SK-N-SH (cell line): ENCODE measurements at regions not wholly inside any gene's neighbourhood (a gene's known extent, or its start where the extent isn't known, plus 50 kb on each side); places are given as distances from the start of the nearest gene placed in this dataset.

Source experiments
- CTCF ChIA-PET: fragments of 300-600, 350-600 bp; formaldehyde crosslinking; extraction: SDS; loops from one replicate; lab custom pipeline; 2021; lab: Yijun Ruan, JAX
- POLR2A ChIA-PET: fragments of 350-600 bp; sonication (Branson Sonifier 250); formaldehyde crosslinking; extraction: SDS; loops from one replicate; lab custom pipeline; 2020; ENCODE audit warnings: antibody characterized with exemption, inconsistent platforms; lab: Yijun Ruan, JAX
- DNase-seq: peaks from one replicate; pipeline ENCODE4 v3.0.0; 2012
- H2AFZ ChIP-seq: fragments of 200-600 bp; sonication (generic); 2 replicates; pipeline ENCODE4 v1.8.1; 2016; ENCODE audit warnings: antibody characterized with exemption, mild to moderate bottlenecking, low read depth
- H3F3A ChIP-seq: fragments of 200-600 bp; sonication (generic); replicated peaks from 2 replicates; pipeline ENCODE3; 2016; ENCODE audit warnings: antibody characterized with exemption, mild to moderate bottlenecking; ENCODE audit not compliant: insufficient read depth
- H3K27ac ChIP-seq, 2 experiments: fragments of 200-500 bp in 1 of 2; fragments of 200-600 bp in 1 of 2; sonication (Bioruptor generic) in 1 of 2; sonication (generic), shearing (Covaris generic) in 1 of 2; 2 replicates each; pipeline versions ENCODE4 v1.5.1 to v1.6.1; 2014 to 2016; ENCODE audit warnings: low read depth in 2 of 2, inconsistent platforms in 1 of 2, low read length in 1 of 2, mild to moderate bottlenecking in 1 of 2, mixed read lengths in 1 of 2
- H3K27me3 ChIP-seq: fragments of 200-600 bp; sonication (generic), shearing (Covaris generic); 2 replicates; pipeline ENCODE4 v1.6.1; 2016; ENCODE audit warnings: mixed run types; ENCODE audit not compliant: insufficient read depth
- H3K36me3 ChIP-seq, 2 experiments: fragments of 200-500 bp in 1 of 2; fragments of 200-600 bp in 1 of 2; sonication (Bioruptor generic) in 1 of 2; sonication (generic) in 1 of 2; replicated peaks in 1 of 2; 2 replicates each; pipeline versions ENCODE3 to v1.5.1; 2014 to 2016; ENCODE audit warnings: low read length in 1 of 2, mild to moderate bottlenecking in 1 of 2; ENCODE audit not compliant: insufficient read depth in 2 of 2, control insufficient read depth in 1 of 2
- H3K4me1 ChIP-seq, 2 experiments: fragments of 200-500 bp in 1 of 2; fragments of 200-600 bp in 1 of 2; sonication (Bioruptor generic) in 1 of 2; sonication (generic), shearing (Covaris generic) in 1 of 2; 2 replicates each; pipeline versions ENCODE4 v1.5.1 to v1.6.1; 2014 to 2016; ENCODE audit warnings: low read depth in 1 of 2, low read length in 1 of 2, mixed run types in 1 of 2; ENCODE audit not compliant: insufficient read depth in 2 of 2, control insufficient read depth in 1 of 2
- H3K4me2 ChIP-seq: fragments of 200-600 bp; sonication (generic), shearing (Covaris generic); 2 replicates; pipeline ENCODE4 v1.6.1; 2017; ENCODE audit warnings: mixed run types
- H3K4me3 ChIP-seq, 2 experiments: fragments of 200-500 bp in 1 of 2; fragments of 200-600 bp in 1 of 2; sonication (Bioruptor generic) in 1 of 2; sonication (generic), shearing (Covaris generic) in 1 of 2; 2 replicates each; pipeline versions ENCODE4 v1.5.1 to v1.8.1; 2014 to 2016; ENCODE audit warnings: low read depth in 2 of 2, inconsistent platforms in 1 of 2, low read length in 1 of 2, mild to moderate bottlenecking in 1 of 2, mixed read lengths in 1 of 2, moderate library complexity in 1 of 2
- H3K79me2 ChIP-seq: fragments of 200-600 bp; sonication (generic); 2 replicates; pipeline ENCODE4 v1.8.1; 2017; ENCODE audit warnings: mild to moderate bottlenecking; ENCODE audit not compliant: insufficient read depth
- H3K9ac ChIP-seq: fragments of 200-600 bp; sonication (generic); 2 replicates; pipeline ENCODE4 v1.6.1; 2017; ENCODE audit warnings: mixed run types
- H3K9me2 ChIP-seq: fragments of 200-600 bp; sonication (generic); 2 replicates; pipeline ENCODE4 v1.6.1; 2017; ENCODE audit warnings: mixed run types
- H3K9me3 ChIP-seq: fragments of 200-600 bp; sonication (generic); 2 replicates; pipeline ENCODE4 v1.6.1; 2017; ENCODE audit warnings: mixed run types, mild to moderate bottlenecking, moderate library complexity
- H4K20me1 ChIP-seq: fragments of 200-600 bp; sonication (generic); 2 replicates; pipeline ENCODE4 v1.6.1; 2017; ENCODE audit warnings: mild to moderate bottlenecking, mixed run types; ENCODE audit not compliant: insufficient read depth
- ELF1 ChIP-seq: IDR thresholded peaks from 2 replicates; pipeline ENCODE4 v1.4.0; 2012
- FOSL2 ChIP-seq: IDR thresholded peaks from 2 replicates; pipeline ENCODE4 v1.4.0; 2012; ENCODE audit warnings: low read depth, mild to moderate bottlenecking, moderate library complexity, borderline replicate concordance
- FOXJ3 ChIP-seq: sonication (generic); formaldehyde crosslinking; IDR thresholded peaks from 2 replicates; pipeline ENCODE4 v1.5.1; 2020; ENCODE audit warnings: mild to moderate bottlenecking, missing genetic modification reagents
- FOXM1 ChIP-seq: IDR thresholded peaks from 2 replicates; pipeline ENCODE4 v1.4.0; 2012; ENCODE audit warnings: low read depth, mild to moderate bottlenecking
- JUND ChIP-seq: IDR thresholded peaks from 2 replicates; pipeline ENCODE4 v1.4.0; 2012
- MAX ChIP-seq: IDR thresholded peaks from 2 replicates; pipeline ENCODE4 v1.4.0; 2012; ENCODE audit warnings: low read depth
- MXI1 ChIP-seq: IDR thresholded peaks from 2 replicates; pipeline ENCODE4 v1.6.1; 2012; ENCODE audit warnings: mild to moderate bottlenecking, low read depth, low read length, improper control_type of control experiment
- PBX3 ChIP-seq: IDR thresholded peaks from 2 replicates; pipeline ENCODE4; 2012
- SMC3 ChIP-seq: IDR thresholded peaks from 2 replicates; pipeline ENCODE4 v1.6.1; 2012; ENCODE audit warnings: low read depth, low read length, improper control_type of control experiment
- TAF1 ChIP-seq: IDR thresholded peaks from 2 replicates; pipeline ENCODE4 v1.6.1; 2012; ENCODE audit warnings: low read depth, mild to moderate bottlenecking, low read length, moderate library complexity, borderline replicate concordance
- TCF12 ChIP-seq: IDR thresholded peaks from 2 replicates; pipeline ENCODE4 v1.4.0; 2012
- TEAD4 ChIP-seq: IDR thresholded peaks from 2 replicates; pipeline ENCODE4 v1.4.0; 2012; ENCODE audit warnings: mild to moderate bottlenecking, borderline replicate concordance; ENCODE audit not compliant: insufficient read depth
- USF1 ChIP-seq: IDR thresholded peaks from 2 replicates; pipeline ENCODE4 v1.4.0; 2012; ENCODE audit warnings: low read depth, borderline replicate concordance
- YY1 ChIP-seq: IDR thresholded peaks from 2 replicates; pipeline ENCODE4 v1.4.0; 2012; ENCODE audit warnings: low read depth, mild to moderate bottlenecking
- WGBS: methylation state at CpG from one replicate; pipeline ENCODE4 v1.1.6; 2017; ENCODE audit warnings: low lambda C conversion rate; 5-methylcytosine and 5-hydroxymethylcytosine counted together
- TF ChIP-seq, protein P1 (sequence below): fragments of 150-350 bp; IDR thresholded peaks from 2 replicates; pipeline ENCODE4 v1.6.1; 2016; ENCODE audit warnings: mild to moderate bottlenecking, low read depth, low read length
- TF ChIP-seq, protein P2 (sequence below): fragments of 150-350 bp; IDR thresholded peaks from 2 replicates; pipeline ENCODE4 v1.6.1; 2017; ENCODE audit warnings: antibody characterized with exemption, low read length, low read depth, borderline replicate concordance

- no peak for DNase-seq
- ChIA-PET CTCF (interaction anchor here (1.3 kb wide), 1 partner anchor 285 kb away, joined by 3 read pairs; no protein-coding TSS in a partner anchor), POLR2A (no interaction called here)
- Histone ChIP-seq H3K27ac (no peak overlapping the region), H3K79me2 (no peaks in the 10 kb centered on the region), H3K9ac (no peak overlapping the region), H2AFZ (no peak overlapping the region), H3K9me2 (no peaks in the 10 kb centered on the region), H3K36me3 (no peaks in the 10 kb centered on the region), H3K9me3 (no peaks in the 10 kb centered on the region), H3K27me3 (no peaks in the 10 kb centered on the region), H3F3A (no peaks in the 10 kb centered on the region), H3K4me2 (no peak overlapping the region), H3K4me3 (no peak overlapping the region), H3K4me1 (peaks cover 0 to 2% of the 10 kb centered on the region in 2 experiments; a peak in 1 of 4 replicates), H4K20me1 (no peaks in the 10 kb centered on the region)
- WGBS: 86% methylated on average over 6 of the region's 6 CpGs
- TF ChIP-seq TAF1 (no peak), SMC3 (no peak), MAX (no peak), FOXM1 (no peak), PBX3 (no peak)
- TF ChIP-seq, protein P1, sequence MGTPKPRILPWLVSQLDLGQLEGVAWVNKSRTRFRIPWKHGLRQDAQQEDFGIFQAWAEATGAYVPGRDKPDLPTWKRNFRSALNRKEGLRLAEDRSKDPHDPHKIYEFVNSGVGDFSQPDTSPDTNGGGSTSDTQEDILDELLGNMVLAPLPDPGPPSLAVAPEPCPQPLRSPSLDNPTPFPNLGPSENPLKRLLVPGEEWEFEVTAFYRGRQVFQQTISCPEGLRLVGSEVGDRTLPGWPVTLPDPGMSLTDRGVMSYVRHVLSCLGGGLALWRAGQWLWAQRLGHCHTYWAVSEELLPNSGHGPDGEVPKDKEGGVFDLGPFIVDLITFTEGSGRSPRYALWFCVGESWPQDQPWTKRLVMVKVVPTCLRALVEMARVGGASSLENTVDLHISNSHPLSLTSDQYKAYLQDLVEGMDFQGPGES: no peak
- TF ChIP-seq, protein P2, sequence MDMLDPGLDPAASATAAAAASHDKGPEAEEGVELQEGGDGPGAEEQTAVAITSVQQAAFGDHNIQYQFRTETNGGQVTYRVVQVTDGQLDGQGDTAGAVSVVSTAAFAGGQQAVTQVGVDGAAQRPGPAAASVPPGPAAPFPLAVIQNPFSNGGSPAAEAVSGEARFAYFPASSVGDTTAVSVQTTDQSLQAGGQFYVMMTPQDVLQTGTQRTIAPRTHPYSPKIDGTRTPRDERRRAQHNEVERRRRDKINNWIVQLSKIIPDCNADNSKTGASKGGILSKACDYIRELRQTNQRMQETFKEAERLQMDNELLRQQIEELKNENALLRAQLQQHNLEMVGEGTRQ: no peak
Observed at GRCh38 chr20:50405915-50406609, 104.1 kb upstream of the PTPN1 start.

DNA sequence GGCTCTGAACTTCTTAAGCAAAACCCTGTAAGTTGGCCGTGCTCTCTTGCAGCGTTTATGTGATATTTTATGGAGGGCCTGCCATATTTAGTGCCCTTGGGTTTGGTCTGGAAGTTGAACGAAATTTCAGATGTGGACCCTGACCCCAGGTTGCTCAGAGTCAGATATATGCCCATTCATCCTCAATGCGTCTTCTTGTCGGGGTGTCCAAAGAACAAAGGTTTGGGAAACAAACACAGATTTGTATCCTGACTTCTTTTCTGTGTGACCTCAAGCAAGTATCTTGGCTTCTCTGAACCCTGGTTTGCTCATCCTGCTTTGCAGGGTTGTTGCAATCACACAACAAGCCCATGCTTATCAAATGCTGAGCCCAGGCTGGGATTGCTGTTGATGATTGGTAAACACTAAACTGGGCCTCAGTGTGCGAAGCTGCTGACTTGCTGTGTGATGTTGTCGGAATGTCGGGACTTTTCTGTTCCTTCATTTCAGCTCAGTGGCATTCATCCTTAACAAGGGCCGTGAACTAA, 103.5 kb upstream of the PTPN1 start:
- POLR2A ChIA-PET: no interaction called here
- Histone ChIP-seq H3K9ac (no peak overlapping the region), H3K4me3 (no peak overlapping the region), H3K27ac (no peak overlapping the region), H3K36me3 (no peaks in the 10 kb centered on the region), H3K27me3 (no peaks in the 10 kb centered on the region), H3K4me2 (no peak overlapping the region), H4K20me1 (no peaks in the 10 kb centered on the region)
- 85% methylated on average over 9 of the region's 9 CpGs for WGBS
- no peak for TF ChIP-seq TEAD4
- no peak for TF ChIP-seq YY1
- no peak for TF ChIP-seq TAF1
- no peak for TF ChIP-seq FOXJ3
- TF ChIP-seq ELF1: no peak
- TF ChIP-seq JUND: no peak
- no peak for TF ChIP-seq MXI1
- TF ChIP-seq, protein P1: no peak
- TF ChIP-seq FOXM1: no peak
- TF ChIP-seq USF1: no peak
- no peak for TF ChIP-seq FOSL2
- no peak for TF ChIP-seq TCF12
- TF ChIP-seq, all 33 proteins: peak for 0
- Histone ChIP-seq H3K4me1 (peaks cover 0 to 2% of the 10 kb centered on the region in 2 experiments; a peak in 1 of 4 replicates), H2AFZ (no peak overlapping the region), H3K9me3 (no peaks in the 10 kb centered on the region), H3K9me2 (no peaks in the 10 kb centered on the region), H3F3A (no peaks in the 10 kb centered on the region), H3K79me2 (no peaks in the 10 kb centered on the region)
- no peak for DNase-seq
- CTCF ChIA-PET: interaction anchor here (1.3 kb wide), 1 partner anchor 285 kb away, joined by 3 read pairs; no protein-coding TSS in a partner anchor
